OCI-LY1 (cell line): ENCODE measurements at regions not wholly inside any gene's neighbourhood (a gene's known extent, or its start where the extent isn't known, plus 50 kb on each side); places are given as distances from the start of the nearest gene placed in this dataset.

Experiments used
- H2AFZ ChIP-seq: fragments of 200-600 bp; sonication (generic), shearing (Covaris generic); 2 replicates; pipeline ENCODE4 v1.6.0; 2014; ENCODE audit warnings: antibody characterized with exemption, mild to moderate bottlenecking, low read length
- H3F3A ChIP-seq: fragments of 200-600 bp; sonication (generic), shearing (Covaris generic); 2 replicates; pipeline ENCODE4 v1.6.0; 2014; ENCODE audit warnings: mild to moderate bottlenecking, antibody characterized with exemption, low read length, moderate library complexity; ENCODE audit not compliant: insufficient read depth
- H3K27ac ChIP-seq: fragments of 200-600 bp; sonication (generic); 2 replicates; pipeline ENCODE4 v1.5.1; 2014; ENCODE audit warnings: low read length, mixed run types, mild to moderate bottlenecking, low read depth; ENCODE audit not compliant: poor library complexity, severe bottlenecking
- H3K27me3 ChIP-seq: fragments of 200-600 bp; sonication (generic); 2 replicates; pipeline ENCODE4 v1.6.0; 2014; ENCODE audit warnings: antibody characterized with exemption, mild to moderate bottlenecking, low read length, moderate library complexity; ENCODE audit not compliant: insufficient read depth
- H3K36me3 ChIP-seq: fragments of 200-600 bp; sonication (generic); 2 replicates; pipeline ENCODE4 v1.6.1; 2014; ENCODE audit warnings: mild to moderate bottlenecking, antibody characterized with exemption, low read length, moderate library complexity, mixed read lengths; ENCODE audit not compliant: insufficient read depth
- H3K4me1 ChIP-seq: fragments of 200-600 bp; sonication (generic); 2 replicates; pipeline ENCODE4 v1.5.1; 2014; ENCODE audit warnings: mild to moderate bottlenecking, low read length, moderate library complexity; ENCODE audit not compliant: insufficient read depth, severe bottlenecking
- H3K4me2 ChIP-seq: fragments of 200-600 bp; sonication (generic), shearing (Covaris generic); 2 replicates; pipeline ENCODE4 v1.6.1; 2014; ENCODE audit warnings: low read length
- H3K4me3 ChIP-seq: fragments of 200-600 bp; sonication (generic); 2 replicates; pipeline ENCODE4 v1.5.1; 2014; ENCODE audit warnings: low read length, low read depth, mild to moderate bottlenecking, mixed read lengths; ENCODE audit not compliant: poor library complexity, severe bottlenecking
- H3K79me2 ChIP-seq: fragments of 200-600 bp; shearing (Covaris generic); 2 replicates; pipeline ENCODE4 v1.6.1; 2016; ENCODE audit warnings: mixed run types, low read length, mixed read lengths; ENCODE audit not compliant: insufficient read depth
- H3K9ac ChIP-seq: fragments of 200-600 bp; sonication (generic), shearing (Covaris generic); 2 replicates; pipeline ENCODE4 v1.6.1; 2014; ENCODE audit warnings: mild to moderate bottlenecking, low read length, mixed read lengths
- H3K9me2 ChIP-seq: fragments of 200-600 bp; sonication (generic), shearing (Covaris generic); 2 replicates; pipeline ENCODE4 v1.6.1; 2014; ENCODE audit warnings: low read depth, mild to moderate bottlenecking, low read length, mixed read lengths
- H3K9me3 ChIP-seq: fragments of 200-600 bp; shearing (Covaris generic); 2 replicates; pipeline ENCODE4 v1.6.1; 2014; ENCODE audit warnings: low read length, mixed read lengths
- H4K20me1 ChIP-seq: fragments of 200-600 bp; sonication (generic), shearing (Covaris generic); 2 replicates; pipeline ENCODE4 v1.6.0; 2016; ENCODE audit warnings: mild to moderate bottlenecking, low read length; ENCODE audit not compliant: insufficient read depth
- EZH2 ChIP-seq: fragments of 200-600 bp; sonication (generic), shearing (Covaris generic); IDR thresholded peaks from 2 replicates; pipeline ENCODE4 v1.8.0; 2017; ENCODE audit warnings: borderline replicate concordance, mixed run types, mild to moderate bottlenecking, antibody characterized with exemption, low read length, moderate library complexity, mixed read lengths
- TF ChIP-seq, protein P1 (sequence below): fragments of 200-600 bp; sonication (generic), shearing (Covaris generic); IDR thresholded peaks from 2 replicates; pipeline ENCODE4 v1.5.1; 2017; ENCODE audit warnings: mild to moderate bottlenecking, antibody characterized with exemption, low read length, moderate library complexity, mixed read lengths

DNA sequence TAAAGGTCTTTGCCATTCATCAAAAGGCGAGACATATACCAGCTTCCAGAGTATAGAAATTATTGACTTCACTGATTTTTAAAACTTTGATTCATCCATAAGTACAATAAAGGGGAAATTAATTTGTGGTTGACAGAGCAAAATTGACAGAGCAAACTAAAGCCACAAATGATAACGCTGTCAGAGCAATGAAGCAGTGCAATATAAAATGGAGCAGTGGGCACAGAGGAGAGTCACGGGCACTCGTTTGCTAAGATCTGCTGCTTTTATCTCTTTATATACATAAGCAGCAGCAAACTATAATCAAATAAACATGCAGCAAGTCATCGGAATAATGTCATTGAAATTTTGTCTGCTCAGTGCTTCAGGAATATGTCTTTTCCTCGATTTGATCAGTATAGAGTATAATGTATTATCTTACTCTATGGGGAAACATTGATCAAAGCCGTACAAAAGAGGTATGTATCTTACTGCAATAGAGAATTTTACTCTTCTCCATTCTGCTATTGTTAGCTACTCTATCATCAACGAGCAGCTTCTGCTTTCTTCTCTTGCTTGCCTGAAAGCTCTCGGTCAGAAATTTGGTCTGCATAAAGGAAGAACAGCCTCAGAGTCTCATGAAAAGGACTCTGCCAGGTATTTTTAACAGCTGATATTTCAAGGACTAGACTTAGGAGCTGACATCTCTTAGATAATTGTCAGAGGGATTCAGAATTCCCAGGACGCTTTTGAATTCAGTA is 546.0 kb upstream of the ARID1B start:
- no peak overlapping the region for H2AFZ ChIP-seq
- no peak overlapping the region for H3K27ac ChIP-seq
- TF ChIP-seq EZH2 = no peak
- TF ChIP-seq, protein P1, sequence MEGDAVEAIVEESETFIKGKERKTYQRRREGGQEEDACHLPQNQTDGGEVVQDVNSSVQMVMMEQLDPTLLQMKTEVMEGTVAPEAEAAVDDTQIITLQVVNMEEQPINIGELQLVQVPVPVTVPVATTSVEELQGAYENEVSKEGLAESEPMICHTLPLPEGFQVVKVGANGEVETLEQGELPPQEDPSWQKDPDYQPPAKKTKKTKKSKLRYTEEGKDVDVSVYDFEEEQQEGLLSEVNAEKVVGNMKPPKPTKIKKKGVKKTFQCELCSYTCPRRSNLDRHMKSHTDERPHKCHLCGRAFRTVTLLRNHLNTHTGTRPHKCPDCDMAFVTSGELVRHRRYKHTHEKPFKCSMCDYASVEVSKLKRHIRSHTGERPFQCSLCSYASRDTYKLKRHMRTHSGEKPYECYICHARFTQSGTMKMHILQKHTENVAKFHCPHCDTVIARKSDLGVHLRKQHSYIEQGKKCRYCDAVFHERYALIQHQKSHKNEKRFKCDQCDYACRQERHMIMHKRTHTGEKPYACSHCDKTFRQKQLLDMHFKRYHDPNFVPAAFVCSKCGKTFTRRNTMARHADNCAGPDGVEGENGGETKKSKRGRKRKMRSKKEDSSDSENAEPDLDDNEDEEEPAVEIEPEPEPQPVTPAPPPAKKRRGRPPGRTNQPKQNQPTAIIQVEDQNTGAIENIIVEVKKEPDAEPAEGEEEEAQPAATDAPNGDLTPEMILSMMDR = no peak
- H4K20me1 ChIP-seq = no peaks in the 10 kb centered on the region
- no peaks in the 10 kb centered on the region for H3K79me2 ChIP-seq
- H3K36me3 ChIP-seq = no peaks in the 10 kb centered on the region
- H3K4me1 ChIP-seq = no peaks in the 10 kb centered on the region
- no peaks in the 10 kb centered on the region for H3K9me2 ChIP-seq
- H3K9me3 ChIP-seq = no peaks in the 10 kb centered on the region
- H3K4me2 ChIP-seq = no peak overlapping the region
- H3K27me3 ChIP-seq = no peaks in the 10 kb centered on the region
- no peak overlapping the region for H3K9ac ChIP-seq
- no peaks in the 10 kb centered on the region for H3F3A ChIP-seq
- H3K4me3 ChIP-seq = no peak overlapping the region

GRCh38 chr6:156219973-156220372 is 557.2 kb upstream of the ARID1B start:
- Histone ChIP-seq H3K4me1 (no peaks in the 10 kb centered on the region), H3K79me2 (no peaks in the 10 kb centered on the region), H3K27ac (no peak overlapping the region), H3K9me3 (no peaks in the 10 kb centered on the region), H4K20me1 (no peaks in the 10 kb centered on the region; the same call in 1 of the 2 replicates), H3K36me3 (no peaks in the 10 kb centered on the region), H3F3A (no peaks in the 10 kb centered on the region), H2AFZ (no peak overlapping the region), H3K9me2 (no peaks in the 10 kb centered on the region; the same call in 1 of the 2 replicates), H3K4me2 (no peak overlapping the region), H3K4me3 (no peak overlapping the region), H3K9ac (no peak overlapping the region), H3K27me3 (no peaks in the 10 kb centered on the region)
- TF ChIP-seq, protein P1 = no peak
- no peak for TF ChIP-seq EZH2

- Histone ChIP-seq H3F3A (no peaks in the 10 kb centered on the region), H3K9ac (no peak overlapping the region), H3K9me2 (no peaks in the 10 kb centered on the region), H3K9me3 (peaks cover 5% of the 10 kb centered on the region; the same call in 1 of the 2 replicates), H3K27ac (no peak overlapping the region), H3K36me3 (no peaks in the 10 kb centered on the region), H3K79me2 (no peaks in the 10 kb centered on the region), H4K20me1 (no peaks in the 10 kb centered on the region), H3K4me3 (no peak overlapping the region), H3K4me2 (no peak overlapping the region), H3K4me1 (no peaks in the 10 kb centered on the region), H3K27me3 (no peaks in the 10 kb centered on the region), H2AFZ (no peak overlapping the region)
- TF ChIP-seq, protein P1 = no peak
- TF ChIP-seq EZH2 = no peak
These were observed 571.5 kb upstream of the ARID1B start for GRCh38 chr6:156205678-156206077.
